HG02973 (cell line): ENCODE measurements at regions not wholly inside any gene's neighbourhood (a gene's known extent, or its start where the extent isn't known, plus 50 kb on each side); places are given as distances from the start of the nearest gene placed in this dataset.
"Not testable (repeated sequence)": the region's sequence is repeated elsewhere in the genome, so short reads cannot be mapped to it uniquely, and the experiment has no call there.

Experiments used
- ATAC-seq: cut with Tn5 transposase; IDR thresholded peaks from one replicate; pipeline ENCODE4 v1.9.1; 2021; ENCODE audit warnings: moderate library complexity; ENCODE audit not compliant: unreplicated experiment

DNA sequence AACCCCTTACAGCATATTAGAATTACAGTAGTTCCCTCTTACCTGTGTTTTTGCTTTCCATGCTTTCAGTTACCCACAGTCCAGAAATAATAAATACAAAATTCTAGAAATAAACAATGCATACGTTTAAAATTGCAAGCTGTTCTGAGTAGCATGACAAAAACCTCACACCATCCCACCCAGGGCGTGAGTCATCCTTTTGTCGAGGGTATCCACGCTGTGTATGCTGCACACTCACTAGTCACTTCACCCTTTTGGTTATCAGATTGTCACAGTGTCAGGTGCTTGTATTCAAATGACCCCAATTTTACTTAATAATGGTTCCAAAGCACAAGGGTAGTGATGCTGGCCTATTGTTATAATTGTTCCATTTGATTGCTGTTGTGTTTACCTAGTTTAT, 72.5 kb upstream of the P3H2 start:
- ATAC-seq: no peak

- ATAC-seq: no peak
Measured at GRCh38 chr3:190192739-190193138, 72.0 kb upstream of the P3H2 start.

DNA sequence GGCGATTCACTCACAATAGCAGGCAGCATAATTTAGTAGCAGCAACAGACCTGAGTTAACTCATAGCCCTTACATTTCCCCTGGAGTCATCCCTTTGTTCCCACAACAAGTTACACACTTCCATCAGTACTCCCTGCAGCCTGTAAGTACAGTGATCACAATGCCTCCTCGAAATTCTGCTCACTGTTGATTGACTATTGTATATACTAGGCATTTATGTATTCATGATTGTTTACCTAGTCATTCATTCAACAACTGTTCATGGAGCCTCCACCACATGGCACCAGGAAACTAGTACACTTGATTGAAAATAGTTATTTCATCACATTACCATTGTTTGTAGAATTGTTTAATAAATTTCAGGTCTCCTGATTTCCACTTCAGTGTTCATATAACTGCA, 71.4 kb upstream of the P3H2 start:
- no peak for ATAC-seq

DNA sequence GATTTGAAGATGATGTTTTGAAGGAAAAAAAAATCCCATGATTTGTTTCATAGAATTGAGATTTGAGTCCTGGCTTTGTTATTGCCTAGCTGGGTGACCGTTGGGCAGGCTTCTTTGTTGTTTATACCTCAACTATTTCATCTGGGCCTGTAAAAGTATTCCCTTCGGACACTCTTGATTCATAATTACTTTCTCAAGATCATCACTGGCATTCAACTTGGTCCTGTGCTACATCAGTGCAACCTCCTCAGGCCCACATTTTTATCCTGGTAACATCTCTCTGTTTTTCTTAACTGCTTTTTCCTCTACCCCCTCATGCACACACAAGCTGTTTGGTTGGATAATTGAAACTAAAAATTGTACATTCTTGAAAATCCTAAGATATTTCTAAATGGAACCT, 67.5 kb upstream of the P3H2 start:
- ATAC-seq: no peak

DNA sequence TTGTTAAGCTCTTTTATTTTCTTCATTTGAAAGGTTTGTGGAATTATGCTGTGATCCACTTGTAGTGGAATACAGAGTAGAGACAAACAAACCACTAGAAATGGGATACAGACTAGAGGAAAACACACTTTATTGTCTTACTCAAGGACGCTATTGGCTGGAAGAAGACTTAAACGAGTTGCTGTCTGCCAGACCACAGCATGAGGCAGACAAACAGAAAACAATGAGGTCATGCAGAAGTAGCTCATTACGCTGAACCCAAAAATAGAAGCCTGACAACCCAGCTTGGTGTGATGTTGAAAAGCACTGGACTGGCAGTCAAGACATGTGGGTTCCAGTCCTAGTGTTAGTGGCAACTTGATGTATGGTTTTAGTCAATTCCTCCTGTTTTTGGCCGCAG, 62.4 kb upstream of the P3H2 start:
- ATAC-seq: no peak

DNA sequence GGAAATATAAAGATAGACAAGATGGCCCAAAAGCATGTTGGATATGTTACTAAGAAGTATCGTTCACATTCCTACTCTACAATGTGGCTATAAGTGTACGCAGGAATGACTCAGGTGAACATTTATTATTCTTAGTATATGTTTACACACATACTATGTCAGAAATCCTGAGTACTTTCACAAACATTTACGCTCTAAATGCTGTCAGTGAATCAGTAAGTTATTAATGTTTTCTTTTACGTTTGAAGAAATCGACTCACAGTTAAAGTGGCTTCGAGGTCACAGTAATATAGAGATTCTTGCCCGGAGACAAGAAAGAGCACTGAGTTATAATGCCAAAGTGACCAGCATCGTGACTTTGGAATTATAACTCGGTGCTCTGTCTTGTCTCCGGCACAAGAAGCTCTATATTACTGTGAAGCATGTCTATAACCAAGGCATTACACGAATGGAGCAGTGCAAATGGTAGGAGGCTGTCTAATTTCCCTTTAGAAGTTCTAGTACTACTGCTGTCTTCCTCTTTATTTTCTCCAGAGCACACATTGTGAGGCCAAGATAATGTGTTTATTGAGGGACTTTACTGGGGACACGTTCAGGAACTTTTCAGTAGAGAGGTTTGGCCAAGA, 61.8 kb upstream of the P3H2 start:
- no peak for ATAC-seq

DNA sequence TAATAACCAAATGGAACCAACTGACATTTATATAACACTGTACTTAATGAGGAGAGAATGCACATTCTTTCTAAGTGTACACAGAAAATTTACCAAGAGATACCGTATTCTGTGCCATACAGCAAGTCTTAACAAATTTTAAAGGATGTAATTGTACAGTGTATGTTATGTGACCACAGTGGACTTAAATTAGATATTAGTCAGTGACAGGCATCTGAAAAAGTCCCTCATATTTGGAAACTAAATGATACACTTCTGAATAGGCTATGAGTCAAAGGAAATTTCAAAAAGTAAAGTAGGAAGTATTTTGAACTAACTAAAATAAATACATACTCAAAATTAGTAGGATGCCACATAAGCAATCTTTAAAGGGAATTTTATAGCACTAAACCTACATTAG, 59.6 kb upstream of the P3H2 start:
- ATAC-seq: no peak

- ATAC-seq: no peak
Measured at GRCh38 chr3:190178779-190179178, 58.1 kb upstream of the P3H2 start.

DNA sequence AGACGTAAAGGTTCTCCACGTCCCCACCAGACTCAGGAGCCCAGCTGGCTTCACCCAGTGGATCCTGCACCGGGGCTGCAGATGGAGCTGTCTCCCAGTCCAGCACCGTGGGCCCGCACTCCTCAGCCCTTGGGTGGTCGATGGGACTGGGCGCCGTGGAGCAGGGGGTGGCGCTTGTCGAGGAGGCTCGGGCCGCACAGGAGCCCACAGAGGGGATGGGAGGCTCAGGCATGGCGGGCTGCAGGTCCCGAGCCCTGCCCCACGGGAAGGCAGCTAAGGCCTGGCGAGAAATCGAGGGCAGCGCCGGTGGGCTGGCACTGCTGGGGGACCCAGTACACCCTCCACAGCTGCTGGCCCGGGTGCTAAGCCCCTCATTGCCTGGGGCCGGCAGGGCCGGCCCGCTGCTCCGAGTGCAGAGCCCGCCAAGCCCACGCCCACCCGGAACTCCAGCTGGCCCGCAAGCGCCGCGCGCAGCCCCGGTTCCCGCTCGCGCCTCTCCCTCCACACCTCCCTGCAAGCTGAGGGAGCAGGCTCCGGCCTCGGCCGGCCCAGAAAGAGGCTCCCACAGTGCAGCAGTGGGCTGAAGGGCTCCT, 56.3 kb upstream of the P3H2 start:
- ATAC-seq: not testable (repeated sequence)

GRCh38 chr3:190176106-190176505, 55.4 kb upstream of the P3H2 start:
- not testable (repeated sequence) for ATAC-seq

- no peak for ATAC-seq
Measured at GRCh38 chr3:190175490-190175889, 54.8 kb upstream of the P3H2 start.

GRCh38 chr3:190174471-190174870, 53.8 kb upstream of the P3H2 start:
- no peak for ATAC-seq

- ATAC-seq: no peak
Measured at GRCh38 chr3:190173426-190173825, 52.7 kb upstream of the P3H2 start.

DNA sequence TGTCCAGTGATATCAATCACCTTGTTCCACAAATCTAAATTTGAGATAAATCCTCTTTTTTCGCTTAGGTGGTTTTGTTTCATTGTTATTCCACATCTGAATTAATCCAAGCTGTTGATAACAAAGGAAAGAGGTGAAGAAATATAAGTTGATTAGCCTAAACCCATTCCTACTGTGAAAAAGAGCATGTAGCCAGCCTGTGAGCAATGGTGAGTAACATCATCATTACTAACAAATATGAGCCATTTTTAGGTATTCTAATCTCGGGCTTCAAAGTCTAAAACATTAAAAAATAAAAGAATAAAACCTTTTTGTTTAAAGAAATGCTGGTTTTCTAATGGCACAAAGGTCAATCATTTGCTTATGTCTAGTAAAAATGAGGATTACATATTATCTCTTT, 52.1 kb upstream of the P3H2 start:
- ATAC-seq: no peak
